Fibroblast of lung (primary cell): ENCODE measurements at regions not wholly inside any gene's neighbourhood (a gene's known extent, or its start where the extent isn't known, plus 50 kb on each side); places are given as distances from the start of the nearest gene placed in this dataset.

Experiments used
- DNase-seq, 2 donors: peaks; one replicate each; pipeline versions ENCODE4 v3.0.0 to v3.0.0-alpha.2; 2010; ENCODE audit warnings: low read depth in 2 of 2
- H2AFZ ChIP-seq: 2 replicates; pipeline ENCODE4 v1.5.1; 2012; ENCODE audit warnings: low read length, control low read depth, inconsistent platforms
- H3K27ac ChIP-seq: 2 replicates; pipeline ENCODE4 v1.5.1; 2011; ENCODE audit warnings: low read length, control low read depth; ENCODE audit not compliant: insufficient read depth
- H3K27me3 ChIP-seq: 2 replicates; pipeline ENCODE4 v1.5.1; 2011; ENCODE audit warnings: mild to moderate bottlenecking, low read length; ENCODE audit not compliant: control insufficient read depth, insufficient read depth
- H3K36me3 ChIP-seq: 2 replicates; pipeline ENCODE4 v1.5.1; 2011; ENCODE audit warnings: low read length; ENCODE audit not compliant: control insufficient read depth, insufficient read depth
- H3K4me1 ChIP-seq: 2 replicates; pipeline ENCODE4 v1.5.1; 2011; ENCODE audit warnings: low read length; ENCODE audit not compliant: control insufficient read depth, insufficient read depth; ENCODE audit errors: extremely low read depth
- H3K4me2 ChIP-seq: 2 replicates; pipeline ENCODE4 v1.5.1; 2011; ENCODE audit warnings: low read length, control low read depth; ENCODE audit not compliant: insufficient read depth; ENCODE audit errors: extremely low read depth
- H3K4me3 ChIP-seq, 4 experiments: fragments of 200-600 bp in 1 of 4; sonication (generic) in 1 of 4; replicated peaks in 1 of 4; 2 replicates each; pipeline ENCODE4 v1.5.1; 2011 to 2016; ENCODE audit warnings: low read length in 4 of 4, low read depth in 3 of 4, mild to moderate bottlenecking in 3 of 4, control low read depth in 2 of 4, inconsistent platforms in 1 of 4, mixed read lengths in 1 of 4; ENCODE audit not compliant: insufficient read depth in 1 of 4; ENCODE audit errors: control extremely low read depth in 1 of 4
- H3K79me2 ChIP-seq: 2 replicates; pipeline ENCODE4 v1.5.1; 2012; ENCODE audit warnings: mild to moderate bottlenecking, low read length, inconsistent platforms; ENCODE audit not compliant: control insufficient read depth, insufficient read depth
- H3K9ac ChIP-seq: 2 replicates; pipeline ENCODE4 v1.5.1; 2011; ENCODE audit warnings: mild to moderate bottlenecking, low read length, control low read depth; ENCODE audit not compliant: insufficient read depth
- H3K9me3 ChIP-seq: 2 replicates; pipeline ENCODE4 v1.5.1; 2012; ENCODE audit warnings: low read depth, low read length; ENCODE audit not compliant: control insufficient read depth, insufficient read depth
- H4K20me1 ChIP-seq: 2 replicates; pipeline ENCODE4 v1.5.1; 2011; ENCODE audit warnings: low read length; ENCODE audit not compliant: control insufficient read depth, insufficient read depth; ENCODE audit errors: extremely low read depth
- EZH2 ChIP-seq: IDR thresholded peaks from 2 replicates; pipeline ENCODE4 v1.5.1; 2012; ENCODE audit warnings: low read length, control low read depth, mild to moderate bottlenecking; ENCODE audit errors: missing control alignments
- TF ChIP-seq, protein P1 (sequence below), 2 donors: IDR thresholded peaks in 1 of 2; conservative IDR thresholded peaks in 1 of 2; 1 replicate in 1 of 2; 2 replicates in 1 of 2; pipeline ENCODE4 v1.5.1; 2011 to 2012; ENCODE audit warnings: low read length in 2 of 2, control low read depth in 1 of 2, inconsistent platforms in 1 of 2, low read depth in 1 of 2, mild to moderate bottlenecking in 1 of 2

DNA sequence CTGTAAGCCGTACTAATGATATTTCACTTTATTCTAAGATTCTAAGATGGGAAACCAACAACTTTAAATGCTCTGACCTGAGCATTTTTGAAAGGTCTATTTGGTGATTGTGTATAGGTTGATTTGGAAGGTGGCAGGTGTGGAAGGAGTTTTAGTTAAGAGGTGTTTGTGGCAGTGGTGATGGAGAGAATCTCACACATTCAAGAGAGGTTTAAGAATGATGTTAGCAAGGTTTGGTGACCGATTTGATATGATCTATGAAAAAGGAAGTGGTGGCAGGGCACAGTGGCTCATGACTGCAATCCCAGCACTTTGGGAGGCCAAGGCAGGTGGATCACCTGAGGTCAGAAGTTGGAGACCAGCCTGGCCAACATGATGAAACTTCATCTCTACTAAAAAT lies 319.2 kb upstream of the CD180 start:
- Histone ChIP-seq H3K4me2 (no peak overlapping the region), H3K4me1 (no peaks in the 10 kb centered on the region), H3K27ac (no peak overlapping the region), H2AFZ (no peak overlapping the region), H3K36me3 (no peaks in the 10 kb centered on the region), H3K79me2 (no peaks in the 10 kb centered on the region), H4K20me1 (no peaks in the 10 kb centered on the region), H3K4me3 (no peak overlapping the region), H3K9ac (no peak overlapping the region), H3K27me3 (no peaks in the 10 kb centered on the region), H3K9me3 (no peaks in the 10 kb centered on the region)
- TF ChIP-seq, protein P1, sequence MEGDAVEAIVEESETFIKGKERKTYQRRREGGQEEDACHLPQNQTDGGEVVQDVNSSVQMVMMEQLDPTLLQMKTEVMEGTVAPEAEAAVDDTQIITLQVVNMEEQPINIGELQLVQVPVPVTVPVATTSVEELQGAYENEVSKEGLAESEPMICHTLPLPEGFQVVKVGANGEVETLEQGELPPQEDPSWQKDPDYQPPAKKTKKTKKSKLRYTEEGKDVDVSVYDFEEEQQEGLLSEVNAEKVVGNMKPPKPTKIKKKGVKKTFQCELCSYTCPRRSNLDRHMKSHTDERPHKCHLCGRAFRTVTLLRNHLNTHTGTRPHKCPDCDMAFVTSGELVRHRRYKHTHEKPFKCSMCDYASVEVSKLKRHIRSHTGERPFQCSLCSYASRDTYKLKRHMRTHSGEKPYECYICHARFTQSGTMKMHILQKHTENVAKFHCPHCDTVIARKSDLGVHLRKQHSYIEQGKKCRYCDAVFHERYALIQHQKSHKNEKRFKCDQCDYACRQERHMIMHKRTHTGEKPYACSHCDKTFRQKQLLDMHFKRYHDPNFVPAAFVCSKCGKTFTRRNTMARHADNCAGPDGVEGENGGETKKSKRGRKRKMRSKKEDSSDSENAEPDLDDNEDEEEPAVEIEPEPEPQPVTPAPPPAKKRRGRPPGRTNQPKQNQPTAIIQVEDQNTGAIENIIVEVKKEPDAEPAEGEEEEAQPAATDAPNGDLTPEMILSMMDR (conservative IDR thresholded peaks at IDR 0.05 in 1 of 2, IDR thresholded peaks at IDR 0.05 in 1 of 2; ENCODE audit: low read depth in 1 of 2, low read length in 2 of 2) = no peak
- TF ChIP-seq EZH2 = no peak
- no peak for DNase-seq

DNA sequence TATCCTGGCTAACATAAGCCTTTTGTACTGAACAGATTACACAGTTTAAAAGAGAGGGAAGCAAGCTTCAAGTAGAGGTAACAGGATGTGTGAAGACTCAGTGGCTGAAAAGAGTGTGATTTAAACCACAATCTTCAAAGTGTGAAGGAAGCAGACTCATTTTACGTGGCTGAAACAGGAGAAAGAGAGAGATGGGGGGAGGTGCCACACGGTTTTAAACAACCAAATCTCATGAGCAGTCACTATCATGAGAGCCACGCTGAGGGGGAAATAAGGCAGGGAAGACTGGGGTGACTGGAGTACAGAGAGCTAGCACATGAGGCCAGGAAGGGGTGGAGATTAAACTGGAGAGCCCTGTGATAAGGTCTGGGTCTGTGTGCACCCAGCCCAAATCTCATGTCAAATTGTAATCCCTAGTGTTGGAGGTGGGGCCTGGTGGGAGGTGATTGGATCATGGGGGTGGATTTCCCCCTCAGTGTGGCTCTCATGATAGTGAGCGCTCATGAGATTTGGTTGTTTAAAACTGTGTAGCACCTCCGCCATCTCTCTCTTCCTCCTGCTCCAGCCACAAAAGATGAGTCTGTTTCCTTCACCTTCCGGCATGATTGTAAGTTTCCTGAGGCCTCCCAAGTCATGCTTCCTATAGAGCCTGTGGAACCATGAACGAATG lies 318.6 kb upstream of the CD180 start:
- Histone ChIP-seq H4K20me1 (no peaks in the 10 kb centered on the region), H2AFZ (no peak overlapping the region), H3K4me2 (no peak overlapping the region), H3K27ac (no peak overlapping the region), H3K79me2 (no peaks in the 10 kb centered on the region), H3K36me3 (no peaks in the 10 kb centered on the region), H3K27me3 (no peaks in the 10 kb centered on the region), H3K4me3 (no peak overlapping the region), H3K9ac (no peak overlapping the region), H3K4me1 (no peaks in the 10 kb centered on the region), H3K9me3 (no peaks in the 10 kb centered on the region)
- TF ChIP-seq EZH2 = no peak
- TF ChIP-seq, protein P1 (conservative IDR thresholded peaks at IDR 0.05 in 1 of 2, IDR thresholded peaks at IDR 0.05 in 1 of 2; ENCODE audit: low read depth in 1 of 2, low read length in 2 of 2) = no peak
- DNase-seq = no peak

DNA sequence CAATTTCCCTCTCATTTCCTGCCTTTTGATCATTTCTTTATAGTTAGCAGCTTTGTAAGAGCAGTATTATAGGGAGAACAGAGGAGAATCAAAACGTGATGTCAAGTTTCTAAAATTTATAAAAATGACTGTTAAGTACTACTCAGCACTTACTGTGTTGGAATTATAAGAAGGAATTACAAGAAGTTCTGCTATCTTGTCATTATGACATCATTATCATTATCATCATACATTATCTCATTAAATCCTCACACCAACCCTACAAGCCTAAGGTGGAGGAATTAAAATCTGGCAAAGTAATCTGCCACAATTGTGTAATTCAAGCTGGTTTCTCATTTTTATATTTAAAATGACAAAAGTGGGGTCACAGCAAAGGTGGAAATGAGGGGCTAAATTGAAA lies 316.2 kb upstream of the CD180 start:
- Histone ChIP-seq H3K27me3 (no peaks in the 10 kb centered on the region), H3K4me3 (no peak overlapping the region), H3K4me2 (no peak overlapping the region), H3K9ac (no peak overlapping the region), H3K4me1 (no peaks in the 10 kb centered on the region), H3K36me3 (no peaks in the 10 kb centered on the region), H3K27ac (no peak overlapping the region), H4K20me1 (no peaks in the 10 kb centered on the region), H3K9me3 (no peaks in the 10 kb centered on the region), H3K79me2 (no peaks in the 10 kb centered on the region), H2AFZ (no peak overlapping the region)
- no peak for TF ChIP-seq EZH2
- TF ChIP-seq, protein P1 (conservative IDR thresholded peaks at IDR 0.05 in 1 of 2, IDR thresholded peaks at IDR 0.05 in 1 of 2; ENCODE audit: low read depth in 1 of 2, low read length in 2 of 2) = no peak
- DNase-seq = no peak
